HUES48 (cell line): ENCODE measurements at regions not wholly inside any gene's neighbourhood (a gene's known extent, or its start where the extent isn't known, plus 50 kb on each side); places are given as distances from the start of the nearest gene placed in this dataset.
"Not testable (repeated sequence)": the region's sequence is repeated elsewhere in the genome, so short reads cannot be mapped to it uniquely, and the experiment has no call there.

Source experiments
- H3K27ac ChIP-seq: one replicate; pipeline ENCODE4 v1.7.0; 2013; ENCODE audit warnings: low read depth, low read length, inconsistent platforms
- H3K27me3 ChIP-seq: 2 replicates; pipeline ENCODE4 v1.6.1; 2013; ENCODE audit warnings: mild to moderate bottlenecking, low read length; ENCODE audit not compliant: control insufficient read depth, insufficient read depth
- H3K36me3 ChIP-seq: 2 replicates; pipeline ENCODE4 v1.6.1; 2013; ENCODE audit warnings: low read length; ENCODE audit not compliant: control insufficient read depth, insufficient read depth
- H3K4me1 ChIP-seq: 2 replicates; pipeline ENCODE4 v1.6.1; 2013; ENCODE audit warnings: mild to moderate bottlenecking, low read length; ENCODE audit not compliant: control insufficient read depth, insufficient read depth
- H3K4me3 ChIP-seq: 2 replicates; pipeline ENCODE4 v1.5.1; 2013; ENCODE audit warnings: mild to moderate bottlenecking, low read depth, low read length
- H3K9ac ChIP-seq: 2 replicates; pipeline ENCODE4 v1.6.1; 2013; ENCODE audit warnings: mild to moderate bottlenecking, low read depth, low read length, moderate library complexity
- H3K9me3 ChIP-seq: 2 replicates; pipeline ENCODE4 v1.6.1; 2013; ENCODE audit warnings: low read length; ENCODE audit not compliant: control insufficient read depth, insufficient read depth

- no peak overlapping the region for H3K9ac ChIP-seq
- H3K4me3 ChIP-seq: no peak overlapping the region
- no peak overlapping the region for H3K27ac ChIP-seq
- H3K4me1 ChIP-seq: no peaks in the 10 kb centered on the region
- peaks cover 4% of the 10 kb centered on the region; the same call in 1 of the 2 replicates for H3K9me3 ChIP-seq
- no peaks in the 10 kb centered on the region for H3K27me3 ChIP-seq
- H3K36me3 ChIP-seq: no peaks in the 10 kb centered on the region
These were observed 635.7 kb upstream of the FAM98A start for GRCh38 chr2:34234823-34235222.

GRCh38 chr2:34229998-34230397 lies 630.9 kb upstream of the FAM98A start:
- H3K9ac ChIP-seq: no peak overlapping the region
- H3K9me3 ChIP-seq: no peaks in the 10 kb centered on the region
- no peaks in the 10 kb centered on the region for H3K27me3 ChIP-seq
- H3K27ac ChIP-seq: no peak overlapping the region
- no peaks in the 10 kb centered on the region for H3K4me1 ChIP-seq
- H3K4me3 ChIP-seq: no peak overlapping the region
- no peaks in the 10 kb centered on the region for H3K36me3 ChIP-seq

GRCh38 chr2:34215174-34215573 lies 616.1 kb upstream of the FAM98A start:
- H3K4me3 ChIP-seq: no peak overlapping the region
- no peak overlapping the region for H3K9ac ChIP-seq
- H3K9me3 ChIP-seq: peaks cover 17% of the 10 kb centered on the region
- H3K27me3 ChIP-seq: no peaks in the 10 kb centered on the region
- no peaks in the 10 kb centered on the region for H3K36me3 ChIP-seq
- no peak overlapping the region for H3K27ac ChIP-seq
- no peaks in the 10 kb centered on the region for H3K4me1 ChIP-seq

- not testable (repeated sequence) for H3K9ac ChIP-seq, H3K4me3 ChIP-seq, H3K36me3 ChIP-seq, H3K4me1 ChIP-seq, H3K27me3 ChIP-seq, H3K27ac ChIP-seq
- H3K9me3 ChIP-seq: peaks cover 36% of the 10 kb centered on the region
These were observed 611.3 kb upstream of the FAM98A start for GRCh38 chr2:34210382-34210781.

- Histone ChIP-seq H3K27ac (no peak overlapping the region), H3K9me3 (peaks cover 15% of the 10 kb centered on the region), H3K4me3 (no peak overlapping the region)
These were observed 605.5 kb upstream of the FAM98A start for GRCh38 chr2:34204560-34204959.

GRCh38 chr2:34201099-34201498 lies 602.0 kb upstream of the FAM98A start:
- H3K4me1 ChIP-seq: no peaks in the 10 kb centered on the region
- no peak overlapping the region for H3K4me3 ChIP-seq
- H3K9ac ChIP-seq: no peak overlapping the region
- H3K36me3 ChIP-seq: no peaks in the 10 kb centered on the region
- H3K9me3 ChIP-seq: no peaks in the 10 kb centered on the region; the same call in 1 of the 2 replicates
- no peak overlapping the region for H3K27ac ChIP-seq
- H3K27me3 ChIP-seq: no peaks in the 10 kb centered on the region

More at GRCh38 chr2:34204560-34204959, 605.5 kb upstream of the FAM98A start:
- no peaks in the 10 kb centered on the region for H3K36me3 ChIP-seq
- H3K9ac ChIP-seq: no peak overlapping the region
- no peaks in the 10 kb centered on the region for H3K27me3 ChIP-seq
- no peaks in the 10 kb centered on the region for H3K4me1 ChIP-seq

- Histone ChIP-seq H3K4me1 (no peaks in the 10 kb centered on the region), H3K36me3 (no peaks in the 10 kb centered on the region), H3K27me3 (no peaks in the 10 kb centered on the region), H3K27ac (no peak overlapping the region), H3K9ac (no peak overlapping the region), H3K4me3 (no peak overlapping the region), H3K9me3 (no peaks in the 10 kb centered on the region; the same call in 1 of the 2 replicates)
These were observed 600.9 kb upstream of the FAM98A start for GRCh38 chr2:34199971-34200370.

GRCh38 chr2:34193164-34193563 lies 594.1 kb upstream of the FAM98A start:
- Histone ChIP-seq H3K36me3 (no peaks in the 10 kb centered on the region), H3K9me3 (no peaks in the 10 kb centered on the region; the same call in 1 of the 2 replicates), H3K27me3 (no peaks in the 10 kb centered on the region), H3K4me1 (peaks cover 10% of the 10 kb centered on the region), H3K9ac (no peak overlapping the region), H3K27ac (no peak overlapping the region), H3K4me3 (no peak overlapping the region)

GRCh38 chr2:34188464-34189303 lies 589.6 kb upstream of the FAM98A start:
- Histone ChIP-seq H3K27me3 (no peaks in the 10 kb centered on the region), H3K4me1 (peaks cover 10% of the 10 kb centered on the region), H3K4me3 (no peak overlapping the region), H3K36me3 (no peaks in the 10 kb centered on the region), H3K27ac (no peak overlapping the region), H3K9ac (no peak overlapping the region), H3K9me3 (no peaks in the 10 kb centered on the region)

GRCh38 chr2:34179511-34179910 lies 580.4 kb upstream of the FAM98A start:
- Histone ChIP-seq H3K4me3 (no peak overlapping the region), H3K36me3 (no peaks in the 10 kb centered on the region)

GRCh38 chr2:34178482-34178881 lies 579.4 kb upstream of the FAM98A start:
- no peaks in the 10 kb centered on the region for H3K36me3 ChIP-seq
- H3K4me1 ChIP-seq: no peaks in the 10 kb centered on the region
- H3K27me3 ChIP-seq: no peaks in the 10 kb centered on the region
- H3K9ac ChIP-seq: no peak overlapping the region
- H3K4me3 ChIP-seq: no peak overlapping the region
- no peak overlapping the region for H3K27ac ChIP-seq
- no peaks in the 10 kb centered on the region for H3K9me3 ChIP-seq

More at GRCh38 chr2:34179511-34179910, 580.4 kb upstream of the FAM98A start:
- Histone ChIP-seq H3K27me3 (no peaks in the 10 kb centered on the region), H3K9ac (no peak overlapping the region), H3K9me3 (no peaks in the 10 kb centered on the region), H3K27ac (no peak overlapping the region), H3K4me1 (no peaks in the 10 kb centered on the region)
